KOPT-K1 (cell line): ENCODE measurements at regions not wholly inside any gene's neighbourhood (a gene's known extent, or its start where the extent isn't known, plus 50 kb on each side); places are given as distances from the start of the nearest gene placed in this dataset.
"Not testable (repeated sequence)": the region's sequence is repeated elsewhere in the genome, so short reads cannot be mapped to it uniquely, and the experiment has no call there.

Source experiments
- H3K27ac ChIP-seq: fragments of 200-600 bp; sonication (generic); 2 replicates; pipeline ENCODE4 v1.5.1; 2016; ENCODE audit warnings: antibody characterized with exemption, mild to moderate bottlenecking, low read depth, low read length; ENCODE audit not compliant: poor library complexity, severe bottlenecking
- H3K36me3 ChIP-seq: fragments of 200-600 bp; sonication (generic); 2 replicates; pipeline ENCODE4 v1.5.1; 2017; ENCODE audit warnings: antibody characterized with exemption, mild to moderate bottlenecking, low read length, moderate library complexity; ENCODE audit not compliant: insufficient read depth
- H3K9me3 ChIP-seq: fragments of 200-600 bp; sonication (generic); 2 replicates; pipeline ENCODE4 v1.5.1; 2017; ENCODE audit warnings: antibody characterized with exemption, low read length, mild to moderate bottlenecking; ENCODE audit not compliant: insufficient read depth, poor library complexity, severe bottlenecking

GRCh38 chr1:166573199-166573598 is 266.1 kb upstream of the POGK start:
- Histone ChIP-seq H3K9me3 (no peaks in the 10 kb centered on the region), H3K27ac (no peak overlapping the region), H3K36me3 (no peaks in the 10 kb centered on the region)

- Histone ChIP-seq H3K9me3 (no peaks in the 10 kb centered on the region), H3K36me3 (no peaks in the 10 kb centered on the region), H3K27ac (no peak overlapping the region)
These were observed 259.4 kb upstream of the POGK start for GRCh38 chr1:166579557-166580501.

- H3K9me3 ChIP-seq = no peaks in the 10 kb centered on the region
- no peak overlapping the region for H3K27ac ChIP-seq
- no peaks in the 10 kb centered on the region for H3K36me3 ChIP-seq
These were observed 250.5 kb upstream of the POGK start for GRCh38 chr1:166588741-166589140.

GRCh38 chr1:166590161-166590560 is 249.1 kb upstream of the POGK start:
- H3K36me3 ChIP-seq = no peaks in the 10 kb centered on the region
- H3K9me3 ChIP-seq = no peaks in the 10 kb centered on the region
- no peak overlapping the region for H3K27ac ChIP-seq

GRCh38 chr1:166594646-166595045 is 244.6 kb upstream of the POGK start:
- Histone ChIP-seq H3K36me3 (no peaks in the 10 kb centered on the region), H3K27ac (no peak overlapping the region), H3K9me3 (no peaks in the 10 kb centered on the region)

- no peak overlapping the region for H3K27ac ChIP-seq
These were observed 241.8 kb upstream of the POGK start for GRCh38 chr1:166597516-166597915.

GRCh38 chr1:166600574-166600973 is 238.7 kb upstream of the POGK start:
- H3K9me3 ChIP-seq = no peaks in the 10 kb centered on the region
- no peaks in the 10 kb centered on the region for H3K36me3 ChIP-seq
- H3K27ac ChIP-seq = no peak overlapping the region

More at GRCh38 chr1:166597516-166597915, 241.8 kb upstream of the POGK start:
- H3K9me3 ChIP-seq = no peaks in the 10 kb centered on the region
- no peaks in the 10 kb centered on the region for H3K36me3 ChIP-seq

GRCh38 chr1:166601650-166602278 is 237.5 kb upstream of the POGK start:
- Histone ChIP-seq H3K27ac (no peak overlapping the region), H3K36me3 (no peaks in the 10 kb centered on the region), H3K9me3 (no peaks in the 10 kb centered on the region)

- H3K36me3 ChIP-seq, H3K27ac ChIP-seq: not testable (repeated sequence)
These were observed 236.5 kb upstream of the POGK start for GRCh38 chr1:166602801-166603200.

GRCh38 chr1:166603296-166603695 is 236.0 kb upstream of the POGK start:
- Histone ChIP-seq H3K27ac (no peak overlapping the region), H3K9me3 (no peaks in the 10 kb centered on the region), H3K36me3 (no peaks in the 10 kb centered on the region)

More at GRCh38 chr1:166602801-166603200, 236.5 kb upstream of the POGK start:
- H3K9me3 ChIP-seq = not testable (repeated sequence)

- H3K27ac ChIP-seq = no peak overlapping the region
- H3K9me3 ChIP-seq = no peaks in the 10 kb centered on the region
These were observed 234.1 kb upstream of the POGK start for GRCh38 chr1:166605137-166605536.

GRCh38 chr1:166612886-166613285 is 226.4 kb upstream of the POGK start:
- Histone ChIP-seq H3K9me3 (no peaks in the 10 kb centered on the region), H3K36me3 (no peaks in the 10 kb centered on the region), H3K27ac (no peak overlapping the region)

More at GRCh38 chr1:166605137-166605536, 234.1 kb upstream of the POGK start:
- H3K36me3 ChIP-seq = no peaks in the 10 kb centered on the region

GRCh38 chr1:166616206-166616605 is 223.1 kb upstream of the POGK start:
- no peak overlapping the region for H3K27ac ChIP-seq

GRCh38 chr1:166626711-166627110 is 212.6 kb upstream of the POGK start:
- Histone ChIP-seq H3K9me3 (no peaks in the 10 kb centered on the region), H3K36me3 (no peaks in the 10 kb centered on the region), H3K27ac (no peak overlapping the region)

More at GRCh38 chr1:166616206-166616605, 223.1 kb upstream of the POGK start:
- no peaks in the 10 kb centered on the region for H3K9me3 ChIP-seq
- no peaks in the 10 kb centered on the region for H3K36me3 ChIP-seq

- Histone ChIP-seq H3K36me3 (no peaks in the 10 kb centered on the region), H3K27ac (no peak overlapping the region), H3K9me3 (no peaks in the 10 kb centered on the region)
These were observed 211.7 kb upstream of the POGK start for GRCh38 chr1:166627558-166627957.
